Astrocyte (in vitro differentiated cells and primary cell): ENCODE measurements at regions not wholly inside any gene's neighbourhood (a gene's known extent, or its start where the extent isn't known, plus 50 kb on each side); places are given as distances from the start of the nearest gene placed in this dataset.

Experiments used
- EZH2 ChIP-seq: IDR thresholded peaks from 2 replicates; pipeline ENCODE4 v1.6.1; 2012; ENCODE audit warnings: mild to moderate bottlenecking, low read length, inconsistent platforms; ENCODE audit not compliant: insufficient read depth
- TF ChIP-seq, protein P1 (sequence below): IDR thresholded peaks from 2 replicates; pipeline ENCODE4 v1.5.1; 2011; ENCODE audit warnings: low read depth, mild to moderate bottlenecking, inconsistent platforms, low read length, moderate library complexity; ENCODE audit not compliant: insufficient read depth

DNA sequence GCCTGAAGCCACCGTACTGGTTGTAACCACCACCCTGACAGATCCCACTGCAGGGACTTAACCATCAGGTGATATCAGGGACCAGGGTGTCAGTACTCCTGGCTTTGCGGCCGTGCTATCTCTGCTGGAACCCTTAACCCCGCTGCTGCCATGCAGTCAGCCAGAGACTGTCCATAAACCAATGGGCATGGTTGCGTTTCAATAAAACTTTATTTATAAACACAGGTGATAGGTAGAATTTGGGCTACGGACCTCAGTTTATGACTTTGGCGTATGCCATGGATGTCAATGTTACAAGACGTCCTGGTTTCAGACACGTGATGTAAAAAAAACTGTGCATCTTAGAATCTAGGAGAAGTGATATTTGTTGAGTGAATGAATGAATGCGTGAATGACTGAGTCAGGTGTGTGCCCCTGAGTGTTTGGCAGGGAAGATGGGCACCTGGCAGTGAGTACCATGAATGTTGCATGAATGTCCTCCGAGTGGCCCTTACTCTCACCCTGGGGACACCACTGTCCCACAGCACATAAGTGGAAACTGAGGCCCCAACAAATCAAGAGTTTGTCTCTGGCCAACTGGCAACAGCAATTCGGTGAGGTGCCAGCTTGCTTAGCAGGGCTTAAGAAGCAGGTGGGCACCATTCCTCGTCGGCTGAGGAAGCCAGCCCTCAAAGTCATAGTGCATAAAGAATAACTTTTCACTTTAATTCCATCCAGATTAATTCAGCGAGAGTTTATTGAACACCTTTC, 64.0 kb upstream of the APCDD1L start:
- TF ChIP-seq, protein P1, sequence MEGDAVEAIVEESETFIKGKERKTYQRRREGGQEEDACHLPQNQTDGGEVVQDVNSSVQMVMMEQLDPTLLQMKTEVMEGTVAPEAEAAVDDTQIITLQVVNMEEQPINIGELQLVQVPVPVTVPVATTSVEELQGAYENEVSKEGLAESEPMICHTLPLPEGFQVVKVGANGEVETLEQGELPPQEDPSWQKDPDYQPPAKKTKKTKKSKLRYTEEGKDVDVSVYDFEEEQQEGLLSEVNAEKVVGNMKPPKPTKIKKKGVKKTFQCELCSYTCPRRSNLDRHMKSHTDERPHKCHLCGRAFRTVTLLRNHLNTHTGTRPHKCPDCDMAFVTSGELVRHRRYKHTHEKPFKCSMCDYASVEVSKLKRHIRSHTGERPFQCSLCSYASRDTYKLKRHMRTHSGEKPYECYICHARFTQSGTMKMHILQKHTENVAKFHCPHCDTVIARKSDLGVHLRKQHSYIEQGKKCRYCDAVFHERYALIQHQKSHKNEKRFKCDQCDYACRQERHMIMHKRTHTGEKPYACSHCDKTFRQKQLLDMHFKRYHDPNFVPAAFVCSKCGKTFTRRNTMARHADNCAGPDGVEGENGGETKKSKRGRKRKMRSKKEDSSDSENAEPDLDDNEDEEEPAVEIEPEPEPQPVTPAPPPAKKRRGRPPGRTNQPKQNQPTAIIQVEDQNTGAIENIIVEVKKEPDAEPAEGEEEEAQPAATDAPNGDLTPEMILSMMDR = no peak
- TF ChIP-seq EZH2 = no peak
